Omental fat pad (tissue), 3 donors: ENCODE measurements at regions not wholly inside any gene's neighbourhood (a gene's known extent, or its start where the extent isn't known, plus 50 kb on each side); places are given as distances from the start of the nearest gene placed in this dataset.

Source experiments
- ATAC-seq: fragments of 150-250 bp; one replicate; pipeline ENCODE4 v1.9.1; 2016; ENCODE audit warnings: mild to moderate bottlenecking, moderate library complexity; ENCODE audit not compliant: low FRiP score
- DNase-seq: peaks from one replicate; pipeline ENCODE4 v3.0.0-alpha.2; 2019; ENCODE audit warnings: low spot score
- TF ChIP-seq, protein P1 (sequence below), 3 donors: fragments of 450-650 bp; IDR thresholded peaks; one replicate each; pipeline ENCODE4 v1.5.1; 2016 to 2017; ENCODE audit warnings: antibody characterized with exemption in 3 of 3, mild to moderate bottlenecking in 3 of 3, moderate library complexity in 2 of 3

DNA sequence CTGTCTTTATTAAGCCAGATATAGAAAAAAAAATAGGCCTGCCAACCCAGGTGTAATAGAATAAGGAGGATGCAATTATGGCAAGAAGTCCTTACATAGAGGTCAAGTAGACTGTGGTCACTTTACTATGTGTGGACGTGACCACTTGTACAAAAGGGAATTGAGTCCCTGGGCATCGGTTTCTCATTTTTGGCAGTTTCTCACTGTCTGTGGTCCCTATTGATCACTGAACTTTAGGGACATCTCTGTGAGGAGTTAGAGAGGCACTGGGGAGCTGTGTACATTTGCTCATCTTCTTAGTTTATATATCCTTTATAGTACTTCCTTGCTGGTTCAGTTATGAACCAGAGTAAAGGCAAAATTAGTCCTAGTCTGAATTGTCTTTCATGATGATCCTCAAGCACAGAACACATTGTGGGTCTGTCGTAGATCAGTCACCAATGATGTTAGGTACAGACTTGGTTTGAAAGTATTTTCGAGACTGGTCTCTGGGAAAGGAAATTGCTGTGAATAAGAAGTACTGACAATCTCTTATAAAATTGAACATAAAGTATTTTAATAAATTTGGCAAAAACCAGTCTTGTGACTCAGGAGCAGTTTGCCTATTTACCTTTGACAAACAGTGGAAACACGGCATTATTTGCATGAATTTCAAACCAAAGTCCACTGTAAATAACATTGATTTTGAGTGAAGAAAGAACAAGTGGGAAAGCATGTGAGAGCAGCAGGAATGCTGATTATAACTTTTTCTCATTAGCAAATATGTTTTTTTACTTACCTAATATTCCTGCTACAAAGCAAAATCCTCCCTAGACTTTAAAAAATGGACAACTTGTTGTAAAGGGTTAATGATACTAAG lies 218.9 kb upstream of the DPH6 start:
- TF ChIP-seq, protein P1, sequence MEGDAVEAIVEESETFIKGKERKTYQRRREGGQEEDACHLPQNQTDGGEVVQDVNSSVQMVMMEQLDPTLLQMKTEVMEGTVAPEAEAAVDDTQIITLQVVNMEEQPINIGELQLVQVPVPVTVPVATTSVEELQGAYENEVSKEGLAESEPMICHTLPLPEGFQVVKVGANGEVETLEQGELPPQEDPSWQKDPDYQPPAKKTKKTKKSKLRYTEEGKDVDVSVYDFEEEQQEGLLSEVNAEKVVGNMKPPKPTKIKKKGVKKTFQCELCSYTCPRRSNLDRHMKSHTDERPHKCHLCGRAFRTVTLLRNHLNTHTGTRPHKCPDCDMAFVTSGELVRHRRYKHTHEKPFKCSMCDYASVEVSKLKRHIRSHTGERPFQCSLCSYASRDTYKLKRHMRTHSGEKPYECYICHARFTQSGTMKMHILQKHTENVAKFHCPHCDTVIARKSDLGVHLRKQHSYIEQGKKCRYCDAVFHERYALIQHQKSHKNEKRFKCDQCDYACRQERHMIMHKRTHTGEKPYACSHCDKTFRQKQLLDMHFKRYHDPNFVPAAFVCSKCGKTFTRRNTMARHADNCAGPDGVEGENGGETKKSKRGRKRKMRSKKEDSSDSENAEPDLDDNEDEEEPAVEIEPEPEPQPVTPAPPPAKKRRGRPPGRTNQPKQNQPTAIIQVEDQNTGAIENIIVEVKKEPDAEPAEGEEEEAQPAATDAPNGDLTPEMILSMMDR (IDR thresholded peaks at IDR 0.05): no peak
- DNase-seq (no peak), ATAC-seq (no peak)

DNA sequence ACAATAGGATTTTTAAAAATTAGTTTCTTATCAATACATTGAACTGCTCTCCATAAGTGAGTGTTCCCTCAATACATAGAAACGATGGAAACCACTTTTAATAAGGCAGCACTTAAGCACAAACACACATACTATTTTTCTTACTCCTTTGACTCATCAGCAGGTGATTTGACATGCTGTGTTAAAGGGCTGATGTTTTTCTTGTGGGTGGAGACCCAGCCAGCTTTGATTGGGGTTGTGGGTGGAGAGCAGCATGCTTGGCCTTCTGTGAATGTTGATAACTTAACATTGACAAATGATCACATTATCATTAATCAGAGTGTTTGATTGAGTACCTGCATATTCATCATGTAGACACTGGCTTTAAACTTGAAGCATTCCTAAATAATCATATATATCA lies 223.0 kb upstream of the DPH6 start:
- no peak for DNase-seq
- TF ChIP-seq, protein P1 (IDR thresholded peaks at IDR 0.05): no peak

DNA sequence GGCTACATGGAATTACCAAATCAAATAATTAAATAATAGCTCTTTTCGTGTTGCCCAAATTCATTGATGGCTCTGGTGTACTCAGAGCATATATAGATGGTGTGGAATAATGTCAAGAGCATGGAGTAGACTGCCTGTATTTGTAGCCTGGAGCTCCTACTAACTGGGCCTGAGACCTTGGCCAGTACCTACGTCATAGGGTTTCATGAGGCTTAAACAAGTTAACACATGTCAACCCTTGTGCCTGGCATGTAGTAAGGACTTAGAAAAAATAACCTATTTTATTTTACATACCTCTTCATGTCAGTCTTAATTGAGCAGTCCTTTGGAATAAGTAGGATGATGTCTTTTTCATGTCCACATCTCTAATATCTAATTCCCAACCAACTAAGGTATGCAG lies 223.7 kb upstream of the DPH6 start:
- DNase-seq: no peak
- ATAC-seq: no peak
- TF ChIP-seq, protein P1 (IDR thresholded peaks at IDR 0.05): no peak

More for the DNA sequence above, 223.0 kb upstream of the DPH6 start:
- ATAC-seq: no peak

DNA sequence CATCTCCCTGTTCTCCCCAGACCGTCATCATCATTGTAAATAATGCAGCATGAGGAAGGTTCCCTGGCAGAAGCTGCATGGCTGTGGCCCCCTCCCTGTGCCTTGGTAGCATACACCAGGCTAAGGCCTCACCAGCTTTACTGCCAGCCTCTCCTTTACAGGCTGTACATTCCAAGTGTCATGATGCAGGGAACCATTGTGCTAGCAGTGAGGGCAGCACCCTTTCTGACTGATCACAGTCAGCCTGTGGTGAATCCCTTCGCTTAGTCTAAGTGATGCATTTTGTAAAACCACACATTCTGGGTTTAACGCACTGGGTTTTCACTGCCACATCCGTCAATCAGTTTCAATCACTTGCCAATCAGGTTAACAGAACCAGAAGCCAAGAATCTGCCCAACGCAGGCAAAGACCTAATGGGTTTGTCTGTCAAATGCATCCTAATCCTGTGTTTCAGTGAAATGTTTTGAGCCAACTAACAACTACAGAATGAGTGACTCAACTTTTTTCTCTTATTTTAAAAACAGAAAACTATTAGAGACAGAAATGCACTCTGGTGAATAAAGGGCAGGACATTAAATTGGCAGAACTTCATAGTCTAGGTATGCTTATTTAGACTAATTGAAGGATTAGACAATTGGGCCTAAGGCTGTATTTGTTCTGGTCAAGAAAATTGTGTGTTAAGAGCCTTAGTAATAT lies 225.9 kb upstream of the DPH6 start:
- DNase-seq (no peak), ATAC-seq (no peak)
- TF ChIP-seq, protein P1 (IDR thresholded peaks at IDR 0.05): no peak

DNA sequence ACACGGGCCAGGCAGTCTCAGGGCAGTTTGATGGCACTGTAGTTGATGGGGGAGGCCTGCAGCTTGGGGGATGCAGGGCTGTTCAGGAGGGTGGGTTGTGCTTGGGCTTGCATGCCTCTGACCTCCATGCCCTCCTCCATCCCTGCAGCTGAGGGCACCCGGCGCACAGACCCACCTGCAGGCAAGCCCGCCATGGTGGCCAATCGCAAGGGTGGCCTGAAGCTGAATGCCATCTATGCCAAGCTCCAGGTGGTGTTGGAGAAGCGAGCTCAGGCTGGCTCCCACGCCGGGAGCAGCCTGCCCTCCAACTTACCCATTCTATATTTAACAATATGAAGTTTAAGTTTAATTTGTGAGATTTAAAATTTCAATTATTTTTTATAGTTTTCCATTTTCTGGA lies 228.7 kb upstream of the DPH6 start:
- no peak for ATAC-seq

DNA sequence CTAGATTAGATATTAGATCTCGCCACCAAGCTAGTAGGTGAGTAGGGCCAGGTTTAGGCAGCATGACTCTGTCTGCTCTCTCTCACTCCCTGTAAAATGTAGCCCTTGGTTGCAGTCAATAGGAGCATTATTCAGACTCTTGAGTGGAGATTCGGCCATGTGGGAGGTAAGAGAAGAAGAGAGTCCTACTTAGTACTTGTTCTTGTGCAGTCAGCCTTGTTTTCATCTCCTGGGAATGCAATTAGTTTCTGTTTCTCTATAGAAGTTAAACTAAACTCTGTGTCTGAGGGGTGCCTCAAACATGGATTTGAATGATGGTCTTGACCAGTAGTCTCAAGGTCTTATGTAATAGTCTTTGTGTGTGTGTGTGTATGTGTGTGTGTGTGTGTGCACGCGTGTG lies 229.5 kb upstream of the DPH6 start:
- TF ChIP-seq, protein P1 (IDR thresholded peaks at IDR 0.05): no peak
- no peak for ATAC-seq
- DNase-seq: no peak

More for the DNA sequence above, 228.7 kb upstream of the DPH6 start:
- no peak for DNase-seq
- TF ChIP-seq, protein P1 (IDR thresholded peaks at IDR 0.05): no peak
